ENCODE measurements at regions not wholly inside any gene's neighbourhood (a gene's known extent, or its start where the extent isn't known, plus 50 kb on each side); places are given as distances from the start of the nearest gene placed in this dataset.

DNA sequence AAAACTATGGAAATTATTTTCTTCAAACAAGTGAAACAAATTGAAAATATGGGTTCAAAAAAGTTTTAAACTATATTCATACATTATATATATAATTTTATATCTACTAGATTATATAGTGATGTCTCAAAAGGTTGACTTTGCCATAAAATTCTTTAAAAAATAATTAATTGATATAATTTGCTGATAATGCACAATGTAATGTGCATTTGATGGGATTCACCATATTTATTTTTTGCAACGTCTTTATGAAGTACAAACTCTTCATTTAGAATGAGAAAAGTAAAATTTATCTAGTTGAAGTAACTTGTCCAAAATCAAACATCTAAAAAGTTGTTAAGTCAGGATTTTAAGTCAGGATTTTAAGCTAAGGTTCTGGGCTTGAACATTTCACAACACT, 1954.5 kb upstream of the PCDH20 start:
- TF ChIP-seq, protein P1, sequence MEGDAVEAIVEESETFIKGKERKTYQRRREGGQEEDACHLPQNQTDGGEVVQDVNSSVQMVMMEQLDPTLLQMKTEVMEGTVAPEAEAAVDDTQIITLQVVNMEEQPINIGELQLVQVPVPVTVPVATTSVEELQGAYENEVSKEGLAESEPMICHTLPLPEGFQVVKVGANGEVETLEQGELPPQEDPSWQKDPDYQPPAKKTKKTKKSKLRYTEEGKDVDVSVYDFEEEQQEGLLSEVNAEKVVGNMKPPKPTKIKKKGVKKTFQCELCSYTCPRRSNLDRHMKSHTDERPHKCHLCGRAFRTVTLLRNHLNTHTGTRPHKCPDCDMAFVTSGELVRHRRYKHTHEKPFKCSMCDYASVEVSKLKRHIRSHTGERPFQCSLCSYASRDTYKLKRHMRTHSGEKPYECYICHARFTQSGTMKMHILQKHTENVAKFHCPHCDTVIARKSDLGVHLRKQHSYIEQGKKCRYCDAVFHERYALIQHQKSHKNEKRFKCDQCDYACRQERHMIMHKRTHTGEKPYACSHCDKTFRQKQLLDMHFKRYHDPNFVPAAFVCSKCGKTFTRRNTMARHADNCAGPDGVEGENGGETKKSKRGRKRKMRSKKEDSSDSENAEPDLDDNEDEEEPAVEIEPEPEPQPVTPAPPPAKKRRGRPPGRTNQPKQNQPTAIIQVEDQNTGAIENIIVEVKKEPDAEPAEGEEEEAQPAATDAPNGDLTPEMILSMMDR (conservative IDR thresholded peaks at IDR 0.05): no peak
- no peak for TF ChIP-seq ZFX (IDR thresholded peaks at IDR 0.05)

Data from C4-2B (cell line).